WTC11 (cell line): ENCODE measurements at regions not wholly inside any gene's neighbourhood (a gene's known extent, or its start where the extent isn't known, plus 50 kb on each side); places are given as distances from the start of the nearest gene placed in this dataset.

ENCODE experiments used
- CREB1 ChIP-seq: sonication (generic); formaldehyde crosslinking; IDR thresholded peaks from 2 replicates; pipeline ENCODE4 v1.8.0; 2023; ENCODE audit warnings: mild to moderate bottlenecking, missing genetic modification reagents
- ESRRA ChIP-seq: sonication (generic); formaldehyde crosslinking; IDR thresholded peaks from 2 replicates; pipeline ENCODE4 v1.8.1; 2022; ENCODE audit warnings: mild to moderate bottlenecking, missing genetic modification reagents, borderline replicate concordance
- FOXJ3 ChIP-seq: sonication (generic); formaldehyde crosslinking; IDR thresholded peaks from 2 replicates; pipeline ENCODE4 v1.9.0; 2021; ENCODE audit warnings: missing genetic modification reagents, mild to moderate bottlenecking, borderline replicate concordance
- TF ChIP-seq, protein P1 (sequence below): fragments of 200-600 bp; IDR thresholded peaks from 2 replicates; pipeline ENCODE4 v1.8.0; 2022; ENCODE audit warnings: antibody characterized with exemption
- TF ChIP-seq, protein P2 (sequence below): sonication (generic); formaldehyde crosslinking; IDR thresholded peaks from 2 replicates; pipeline ENCODE4 v1.8.1; 2022; ENCODE audit warnings: low read depth, missing genetic modification reagents, borderline replicate concordance
- TF ChIP-seq, protein P3 (sequence below): sonication (generic); formaldehyde crosslinking; IDR thresholded peaks from 2 replicates; pipeline ENCODE4 v1.8.1; 2022; ENCODE audit warnings: missing genetic modification reagents, borderline replicate concordance
- TF ChIP-seq, protein P4 (sequence below): sonication (generic); formaldehyde crosslinking; IDR thresholded peaks from 2 replicates; pipeline ENCODE4 v1.8.0; 2023; ENCODE audit warnings: missing genetic modification reagents

DNA sequence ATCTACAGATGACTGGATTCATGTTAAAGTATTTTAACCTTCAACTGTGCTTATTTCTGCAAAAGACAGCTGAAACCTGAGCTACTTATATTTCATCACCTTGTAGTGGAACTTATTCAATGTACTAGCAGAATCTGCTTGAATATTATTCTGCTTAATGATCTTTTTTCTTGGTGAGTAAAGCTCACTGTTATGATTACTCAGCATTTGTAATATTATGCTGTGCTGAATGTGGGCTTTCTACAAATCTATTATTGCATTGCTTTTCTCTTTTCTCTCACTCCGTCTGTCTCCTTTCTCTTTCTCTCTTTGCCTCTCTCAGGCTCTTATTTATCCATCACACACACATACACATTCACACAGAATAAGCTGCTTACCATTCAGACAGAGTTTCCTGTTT is 98.7 kb upstream of the TMEM196 start:
- TF ChIP-seq, protein P1, sequence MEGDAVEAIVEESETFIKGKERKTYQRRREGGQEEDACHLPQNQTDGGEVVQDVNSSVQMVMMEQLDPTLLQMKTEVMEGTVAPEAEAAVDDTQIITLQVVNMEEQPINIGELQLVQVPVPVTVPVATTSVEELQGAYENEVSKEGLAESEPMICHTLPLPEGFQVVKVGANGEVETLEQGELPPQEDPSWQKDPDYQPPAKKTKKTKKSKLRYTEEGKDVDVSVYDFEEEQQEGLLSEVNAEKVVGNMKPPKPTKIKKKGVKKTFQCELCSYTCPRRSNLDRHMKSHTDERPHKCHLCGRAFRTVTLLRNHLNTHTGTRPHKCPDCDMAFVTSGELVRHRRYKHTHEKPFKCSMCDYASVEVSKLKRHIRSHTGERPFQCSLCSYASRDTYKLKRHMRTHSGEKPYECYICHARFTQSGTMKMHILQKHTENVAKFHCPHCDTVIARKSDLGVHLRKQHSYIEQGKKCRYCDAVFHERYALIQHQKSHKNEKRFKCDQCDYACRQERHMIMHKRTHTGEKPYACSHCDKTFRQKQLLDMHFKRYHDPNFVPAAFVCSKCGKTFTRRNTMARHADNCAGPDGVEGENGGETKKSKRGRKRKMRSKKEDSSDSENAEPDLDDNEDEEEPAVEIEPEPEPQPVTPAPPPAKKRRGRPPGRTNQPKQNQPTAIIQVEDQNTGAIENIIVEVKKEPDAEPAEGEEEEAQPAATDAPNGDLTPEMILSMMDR = no peak
- TF ChIP-seq CREB1 (CRISPR knock-in tag) (no peak), ESRRA (CRISPR knock-in tag) (no peak), FOXJ3 (CRISPR knock-in tag) (no peak)
- TF ChIP-seq, protein P2, sequence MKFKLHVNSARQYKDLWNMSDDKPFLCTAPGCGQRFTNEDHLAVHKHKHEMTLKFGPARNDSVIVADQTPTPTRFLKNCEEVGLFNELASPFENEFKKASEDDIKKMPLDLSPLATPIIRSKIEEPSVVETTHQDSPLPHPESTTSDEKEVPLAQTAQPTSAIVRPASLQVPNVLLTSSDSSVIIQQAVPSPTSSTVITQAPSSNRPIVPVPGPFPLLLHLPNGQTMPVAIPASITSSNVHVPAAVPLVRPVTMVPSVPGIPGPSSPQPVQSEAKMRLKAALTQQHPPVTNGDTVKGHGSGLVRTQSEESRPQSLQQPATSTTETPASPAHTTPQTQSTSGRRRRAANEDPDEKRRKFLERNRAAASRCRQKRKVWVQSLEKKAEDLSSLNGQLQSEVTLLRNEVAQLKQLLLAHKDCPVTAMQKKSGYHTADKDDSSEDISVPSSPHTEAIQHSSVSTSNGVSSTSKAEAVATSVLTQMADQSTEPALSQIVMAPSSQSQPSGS (CRISPR knock-in tag) = no peak
- TF ChIP-seq, protein P3, sequence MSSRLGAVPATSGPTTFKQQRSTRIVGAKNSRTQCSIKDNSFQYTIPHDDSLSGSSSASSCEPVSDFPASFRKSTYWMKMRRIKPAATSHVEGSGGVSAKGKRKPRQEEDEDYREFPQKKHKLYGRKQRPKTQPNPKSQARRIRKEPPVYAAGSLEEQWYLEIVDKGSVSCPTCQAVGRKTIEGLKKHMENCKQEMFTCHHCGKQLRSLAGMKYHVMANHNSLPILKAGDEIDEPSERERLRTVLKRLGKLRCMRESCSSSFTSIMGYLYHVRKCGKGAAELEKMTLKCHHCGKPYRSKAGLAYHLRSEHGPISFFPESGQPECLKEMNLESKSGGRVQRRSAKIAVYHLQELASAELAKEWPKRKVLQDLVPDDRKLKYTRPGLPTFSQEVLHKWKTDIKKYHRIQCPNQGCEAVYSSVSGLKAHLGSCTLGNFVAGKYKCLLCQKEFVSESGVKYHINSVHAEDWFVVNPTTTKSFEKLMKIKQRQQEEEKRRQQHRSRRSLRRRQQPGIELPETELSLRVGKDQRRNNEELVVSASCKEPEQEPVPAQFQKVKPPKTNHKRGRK (CRISPR knock-in tag) = no peak
- TF ChIP-seq, protein P4, sequence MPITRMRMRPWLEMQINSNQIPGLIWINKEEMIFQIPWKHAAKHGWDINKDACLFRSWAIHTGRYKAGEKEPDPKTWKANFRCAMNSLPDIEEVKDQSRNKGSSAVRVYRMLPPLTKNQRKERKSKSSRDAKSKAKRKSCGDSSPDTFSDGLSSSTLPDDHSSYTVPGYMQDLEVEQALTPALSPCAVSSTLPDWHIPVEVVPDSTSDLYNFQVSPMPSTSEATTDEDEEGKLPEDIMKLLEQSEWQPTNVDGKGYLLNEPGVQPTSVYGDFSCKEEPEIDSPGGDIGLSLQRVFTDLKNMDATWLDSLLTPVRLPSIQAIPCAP (CRISPR knock-in tag) = no peak
